HCT116 (cell line): ENCODE measurements at regions not wholly inside any gene's neighbourhood (a gene's known extent, or its start where the extent isn't known, plus 50 kb on each side); places are given as distances from the start of the nearest gene placed in this dataset.

Source experiments
- ATAC-seq: fragments of 200-7000 bp; cut with Tn5 transposase; 2 replicates; pipeline ENCODE4 v1.9.1; 2020; ENCODE audit warnings: mild to moderate bottlenecking, moderate library complexity
- BruUV-seq: library from RNA; stranded (reverse); fragments of 400-500 nt; replicated peaks from 2 replicates; lab custom pipeline; 2021; lab: Mats Ljungman, UMichigan
- CTCF ChIA-PET: fragments of 300-600 bp; sonication (Branson Sonifier 250); formaldehyde crosslinking; loops from one replicate; lab custom pipeline; 2021; ENCODE audit warnings: antibody characterized with exemption; lab: Charles Lee
- POLR2A ChIA-PET: fragments of 300-600, 350-600 bp; sonication (Branson Sonifier 250); formaldehyde crosslinking; loops from one replicate; lab custom pipeline; 2021; ENCODE audit warnings: antibody characterized with exemption; lab: Charles Lee
- RAD21 ChIA-PET, 2 experiments: fragments of 300-600 bp; sonication (Branson Sonifier 250); formaldehyde crosslinking; loops; one replicate each; lab custom pipeline; 2023; ENCODE audit warnings: low total read pairs in 2 of 2; ENCODE audit not compliant: uncharacterized antibody in 2 of 2, unreplicated experiment in 2 of 2, low non-redundant PET in 1 of 2; lab: Charles Lee
- DNase-seq: peaks from one replicate; pipeline ENCODE4 v3.0.0-alpha.2; 2010; ENCODE audit warnings: low read depth, low spot score
- H2AFZ ChIP-seq: fragments of 200-600 bp; shearing (Covaris generic), sonication (generic); 2 replicates; pipeline ENCODE4 v1.6.1; 2017; ENCODE audit warnings: low read depth, mixed run types, mixed read lengths, antibody characterized with exemption, low read length; ENCODE audit not compliant: poor library complexity, severe bottlenecking
- H3K27ac ChIP-seq: 2 replicates; pipeline ENCODE4 v1.5.1; 2012; ENCODE audit warnings: low read depth, low read length
- H3K27me3 ChIP-seq: fragments of 200-600 bp; sonication (generic); 2 replicates; pipeline ENCODE4 v1.6.1; 2016; ENCODE audit warnings: mixed run types, low read length, mixed read lengths; ENCODE audit not compliant: insufficient read depth
- H3K36me3 ChIP-seq, 2 experiments: fragments of 200-500 bp in 1 of 2; fragments of 200-600 bp in 1 of 2; sonication (Bioruptor generic) in 1 of 2; sonication (generic) in 1 of 2; 2 replicates each; pipeline versions ENCODE4 v1.5.1 to v1.6.1; 2014 to 2016; ENCODE audit warnings: low read length in 2 of 2, inconsistent platforms in 1 of 2, mixed read lengths in 1 of 2, mixed run types in 1 of 2; ENCODE audit not compliant: insufficient read depth in 2 of 2, control insufficient read depth in 1 of 2
- H3K4me1 ChIP-seq, 2 experiments: fragments of 200-600 bp in 1 of 2; sonication (generic) in 1 of 2; 2 replicates each; pipeline versions ENCODE4 v1.5.1 to v1.6.1; 2012 to 2017; ENCODE audit warnings: low read length in 2 of 2, inconsistent platforms in 1 of 2, mild to moderate bottlenecking in 1 of 2, mixed read lengths in 1 of 2, mixed run types in 1 of 2, moderate library complexity in 1 of 2; ENCODE audit not compliant: insufficient read depth in 2 of 2, control insufficient read depth in 1 of 2
- H3K4me2 ChIP-seq: fragments of 200-600 bp; sonication (generic); 2 replicates; pipeline ENCODE4 v1.6.1; 2017; ENCODE audit warnings: mixed run types, low read length, mixed read lengths
- H3K4me3 ChIP-seq, 2 experiments: fragments of 200-600 bp in 1 of 2; sonication (generic) in 1 of 2; replicated peaks in 1 of 2; 2 replicates each; pipeline ENCODE4 v1.5.1; 2011 to 2016; ENCODE audit warnings: low read length in 2 of 2, control low read depth in 1 of 2, low read depth in 1 of 2, mild to moderate bottlenecking in 1 of 2, mixed read lengths in 1 of 2, mixed run types in 1 of 2
- H3K79me2 ChIP-seq: fragments of 200-600 bp; sonication (generic); 2 replicates; pipeline ENCODE4 v1.6.1; 2017; ENCODE audit warnings: mild to moderate bottlenecking, mixed run types, low read length, moderate library complexity, mixed read lengths; ENCODE audit not compliant: insufficient read depth
- H3K9ac ChIP-seq: fragments of 200-600 bp; sonication (generic); 2 replicates; pipeline ENCODE4 v1.6.1; 2016; ENCODE audit warnings: low read length, mixed read lengths
- H3K9me2 ChIP-seq: fragments of 200-600 bp; sonication (generic), shearing (Covaris generic); 2 replicates; pipeline ENCODE4 v1.6.1; 2017; ENCODE audit warnings: mixed run types, mild to moderate bottlenecking, moderate library complexity; ENCODE audit not compliant: insufficient read depth
- H3K9me3 ChIP-seq, 2 experiments: fragments of 200-500 bp in 1 of 2; fragments of 200-600 bp in 1 of 2; sonication (Bioruptor generic) in 1 of 2; sonication (generic) in 1 of 2; 2 replicates each; pipeline ENCODE4 v1.6.1; 2014 to 2017; ENCODE audit warnings: low read length in 2 of 2, mixed read lengths in 2 of 2, inconsistent platforms in 1 of 2, low read depth in 1 of 2, mild to moderate bottlenecking in 1 of 2, mixed run types in 1 of 2, moderate library complexity in 1 of 2; ENCODE audit not compliant: control insufficient read depth in 1 of 2, insufficient read depth in 1 of 2
- H4K20me1 ChIP-seq: fragments of 200-600 bp; sonication (generic), shearing (Covaris generic); 2 replicates; pipeline ENCODE4 v1.6.1; 2017; ENCODE audit warnings: mixed run types, mild to moderate bottlenecking, moderate library complexity; ENCODE audit not compliant: insufficient read depth
- CBX3 ChIP-seq: IDR thresholded peaks from 2 replicates; pipeline ENCODE4 v1.6.1; 2012; ENCODE audit warnings: low read depth
- ELF1 ChIP-seq: IDR thresholded peaks from 2 replicates; pipeline ENCODE4 v1.6.1; 2012; ENCODE audit warnings: low read depth, borderline replicate concordance
- EZH2 ChIP-seq: fragments of 200-600 bp; sonication (generic); IDR thresholded peaks from 2 replicates; pipeline ENCODE4 v1.6.1; 2017; ENCODE audit warnings: antibody characterized with exemption, mixed run types
- EZH2phosphoT487 ChIP-seq: fragments of 200-600 bp; IDR thresholded peaks from 2 replicates; pipeline ENCODE4 v1.6.1; 2018; ENCODE audit warnings: antibody characterized with exemption, borderline replicate concordance
- FOSL1 ChIP-seq: IDR thresholded peaks from 2 replicates; pipeline ENCODE4 v1.6.1; 2012; ENCODE audit warnings: low read depth
- JUND ChIP-seq: IDR thresholded peaks from 2 replicates; pipeline ENCODE4 v1.6.1; 2012
- POLR2A ChIP-seq: IDR thresholded peaks from 2 replicates; pipeline ENCODE4 v1.7.0; 2011; ENCODE audit warnings: borderline replicate concordance; ENCODE audit not compliant: insufficient read depth, insufficient read length; ENCODE audit errors: extremely low read depth
- POLR2AphosphoS5 ChIP-seq: IDR thresholded peaks from 2 replicates; pipeline ENCODE4 v1.6.1; 2011; ENCODE audit warnings: mild to moderate bottlenecking, low read depth, low read length, moderate library complexity
- RAD21 ChIP-seq: IDR thresholded peaks from 2 replicates; pipeline ENCODE4 v1.6.1; 2012; ENCODE audit warnings: low read depth, mild to moderate bottlenecking
- SIN3A ChIP-seq: IDR thresholded peaks from 2 replicates; pipeline ENCODE4 v1.6.1; 2012; ENCODE audit warnings: low read depth
- SP1 ChIP-seq: IDR thresholded peaks from 2 replicates; pipeline ENCODE4 v1.6.1; 2012; ENCODE audit warnings: low read depth
- SRF ChIP-seq: IDR thresholded peaks from 2 replicates; pipeline ENCODE4 v1.6.1; 2012; ENCODE audit warnings: low read depth
- TCF7L2 ChIP-seq: IDR thresholded peaks from 2 replicates; pipeline ENCODE4 v1.7.0; 2011; ENCODE audit warnings: borderline replicate concordance, inconsistent platforms; ENCODE audit not compliant: insufficient read depth, insufficient read length; ENCODE audit errors: extremely low read depth
- YY1 ChIP-seq: IDR thresholded peaks from 2 replicates; pipeline ENCODE4 v1.6.1; 2011; ENCODE audit warnings: low read length, low read depth, moderate library complexity, mild to moderate bottlenecking; ENCODE audit not compliant: insufficient replicate concordance; ENCODE audit errors: extremely low read depth
- ZNF274 ChIP-seq: fragments of 200-500 bp; sonication (Bioruptor generic); IDR thresholded peaks from 2 replicates; pipeline ENCODE4 v1.6.1; 2014; ENCODE audit warnings: mild to moderate bottlenecking, low read depth, low read length, inconsistent platforms
- intact Hi-C: fragments of 100-400 bp; cut with micrococcal nuclease; formaldehyde crosslinking; loops from 2 replicates; pipeline ENCODE4 v1.10.0; 2022
- TF ChIP-seq, protein P1 (sequence below): IDR thresholded peaks from 2 replicates; pipeline ENCODE4 v1.6.1; 2012
- TF ChIP-seq, protein P2 (sequence below), 3 experiments: fragments of 200-600 bp in 1 of 3; sonication (generic) in 1 of 3; IDR thresholded peaks in 2 of 3; conservative IDR thresholded peaks in 1 of 3; 2 replicates each; pipeline ENCODE4 v1.5.1; 2012 to 2017; ENCODE audit warnings: low read depth in 2 of 3, low read length in 2 of 3, antibody characterized with exemption in 1 of 3, borderline replicate concordance in 1 of 3, control low read depth in 1 of 3, mild to moderate bottlenecking in 1 of 3, mixed read lengths in 1 of 3, mixed run types in 1 of 3, moderate library complexity in 1 of 3; ENCODE audit not compliant: insufficient read depth in 1 of 3
- TF ChIP-seq, protein P3 (sequence below): IDR thresholded peaks from 2 replicates; pipeline ENCODE4 v1.6.1; 2012; ENCODE audit warnings: low read depth

DNA sequence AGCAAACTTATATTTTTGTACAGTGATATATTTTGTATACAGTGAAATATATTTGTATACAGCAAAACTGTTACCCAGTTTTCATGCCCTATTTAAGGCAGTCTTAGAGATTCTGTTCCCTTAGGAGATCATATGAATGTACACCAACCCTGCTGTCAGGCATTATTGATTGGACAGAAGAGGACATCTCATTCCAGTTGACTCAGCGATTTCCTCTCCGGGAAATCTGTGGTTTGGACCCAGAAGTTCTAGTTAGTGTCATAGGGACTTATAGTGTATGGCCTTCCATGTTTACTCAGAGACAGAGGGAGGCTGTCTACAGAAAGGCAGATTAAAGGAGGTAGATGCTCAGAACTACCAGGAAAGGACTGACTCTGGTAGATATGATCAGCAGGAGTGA, 318.8 kb upstream of the KCNMB2 start:
- intact Hi-C loops: no loop called here
- no peak for ATAC-seq
- H3K9me2 ChIP-seq: no peaks in the 10 kb centered on the region

More for the DNA sequence above, 318.8 kb upstream of the KCNMB2 start:
- Histone ChIP-seq H3K4me2 (no peak overlapping the region), H3K9ac (no peak overlapping the region), H3K27ac (no peak overlapping the region), H3K9me3 (no peaks in the 10 kb centered on the region), H3K4me1 (no peaks in the 10 kb centered on the region), H3K27me3 (no peaks in the 10 kb centered on the region), H3K4me3 (no peak overlapping the region), H3K36me3 (no peaks in the 10 kb centered on the region), H4K20me1 (no peaks in the 10 kb centered on the region), H2AFZ (no peak overlapping the region), H3K79me2 (no peaks in the 10 kb centered on the region)
- no TSS peak for BruUV-seq
- no peak for DNase-seq
- TF ChIP-seq EZH2 (no peak), POLR2AphosphoS5 (no peak), SRF (no peak), FOSL1 (no peak), SIN3A (no peak), ELF1 (no peak), YY1 (no peak), RAD21 (no peak), ZNF274 (no peak), TCF7L2 (no peak), POLR2A (no peak), EZH2phosphoT487 (no peak), CBX3 (no peak), SP1 (no peak), JUND (no peak)
- TF ChIP-seq, protein P1, sequence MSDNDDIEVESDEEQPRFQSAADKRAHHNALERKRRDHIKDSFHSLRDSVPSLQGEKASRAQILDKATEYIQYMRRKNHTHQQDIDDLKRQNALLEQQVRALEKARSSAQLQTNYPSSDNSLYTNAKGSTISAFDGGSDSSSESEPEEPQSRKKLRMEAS: no peak
- TF ChIP-seq, protein P2, sequence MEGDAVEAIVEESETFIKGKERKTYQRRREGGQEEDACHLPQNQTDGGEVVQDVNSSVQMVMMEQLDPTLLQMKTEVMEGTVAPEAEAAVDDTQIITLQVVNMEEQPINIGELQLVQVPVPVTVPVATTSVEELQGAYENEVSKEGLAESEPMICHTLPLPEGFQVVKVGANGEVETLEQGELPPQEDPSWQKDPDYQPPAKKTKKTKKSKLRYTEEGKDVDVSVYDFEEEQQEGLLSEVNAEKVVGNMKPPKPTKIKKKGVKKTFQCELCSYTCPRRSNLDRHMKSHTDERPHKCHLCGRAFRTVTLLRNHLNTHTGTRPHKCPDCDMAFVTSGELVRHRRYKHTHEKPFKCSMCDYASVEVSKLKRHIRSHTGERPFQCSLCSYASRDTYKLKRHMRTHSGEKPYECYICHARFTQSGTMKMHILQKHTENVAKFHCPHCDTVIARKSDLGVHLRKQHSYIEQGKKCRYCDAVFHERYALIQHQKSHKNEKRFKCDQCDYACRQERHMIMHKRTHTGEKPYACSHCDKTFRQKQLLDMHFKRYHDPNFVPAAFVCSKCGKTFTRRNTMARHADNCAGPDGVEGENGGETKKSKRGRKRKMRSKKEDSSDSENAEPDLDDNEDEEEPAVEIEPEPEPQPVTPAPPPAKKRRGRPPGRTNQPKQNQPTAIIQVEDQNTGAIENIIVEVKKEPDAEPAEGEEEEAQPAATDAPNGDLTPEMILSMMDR (IDR thresholded peaks at IDR 0.05 in 2 of 3, conservative IDR thresholded peaks at IDR 0.05 in 1 of 3; ENCODE audit: borderline replicate concordance in 1 of 3, insufficient read depth in 1 of 3, low read depth in 2 of 3, low read length in 2 of 3): no peak
- TF ChIP-seq, protein P3, sequence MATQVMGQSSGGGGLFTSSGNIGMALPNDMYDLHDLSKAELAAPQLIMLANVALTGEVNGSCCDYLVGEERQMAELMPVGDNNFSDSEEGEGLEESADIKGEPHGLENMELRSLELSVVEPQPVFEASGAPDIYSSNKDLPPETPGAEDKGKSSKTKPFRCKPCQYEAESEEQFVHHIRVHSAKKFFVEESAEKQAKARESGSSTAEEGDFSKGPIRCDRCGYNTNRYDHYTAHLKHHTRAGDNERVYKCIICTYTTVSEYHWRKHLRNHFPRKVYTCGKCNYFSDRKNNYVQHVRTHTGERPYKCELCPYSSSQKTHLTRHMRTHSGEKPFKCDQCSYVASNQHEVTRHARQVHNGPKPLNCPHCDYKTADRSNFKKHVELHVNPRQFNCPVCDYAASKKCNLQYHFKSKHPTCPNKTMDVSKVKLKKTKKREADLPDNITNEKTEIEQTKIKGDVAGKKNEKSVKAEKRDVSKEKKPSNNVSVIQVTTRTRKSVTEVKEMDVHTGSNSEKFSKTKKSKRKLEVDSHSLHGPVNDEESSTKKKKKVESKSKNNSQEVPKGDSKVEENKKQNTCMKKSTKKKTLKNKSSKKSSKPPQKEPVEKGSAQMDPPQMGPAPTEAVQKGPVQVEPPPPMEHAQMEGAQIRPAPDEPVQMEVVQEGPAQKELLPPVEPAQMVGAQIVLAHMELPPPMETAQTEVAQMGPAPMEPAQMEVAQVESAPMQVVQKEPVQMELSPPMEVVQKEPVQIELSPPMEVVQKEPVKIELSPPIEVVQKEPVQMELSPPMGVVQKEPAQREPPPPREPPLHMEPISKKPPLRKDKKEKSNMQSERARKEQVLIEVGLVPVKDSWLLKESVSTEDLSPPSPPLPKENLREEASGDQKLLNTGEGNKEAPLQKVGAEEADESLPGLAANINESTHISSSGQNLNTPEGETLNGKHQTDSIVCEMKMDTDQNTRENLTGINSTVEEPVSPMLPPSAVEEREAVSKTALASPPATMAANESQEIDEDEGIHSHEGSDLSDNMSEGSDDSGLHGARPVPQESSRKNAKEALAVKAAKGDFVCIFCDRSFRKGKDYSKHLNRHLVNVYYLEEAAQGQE: no peak
- CTCF ChIA-PET: no interaction called here
- RAD21 ChIA-PET: no interaction called here
- POLR2A ChIA-PET: no interaction called here
